CD14-positive monocyte (primary cell): ENCODE measurements at regions not wholly inside any gene's neighbourhood (a gene's known extent, or its start where the extent isn't known, plus 50 kb on each side); places are given as distances from the start of the nearest gene placed in this dataset.

ENCODE experiments used
- DNase-seq, 3 donors: peaks; one replicate each; pipeline ENCODE4 v3.0.0-alpha.2; 2011 to 2022
- H2AFZ ChIP-seq: 2 replicates; pipeline ENCODE4 v1.6.0; 2012; ENCODE audit warnings: mild to moderate bottlenecking, low read depth, low read length, inconsistent platforms; ENCODE audit not compliant: insufficient read depth, poor library complexity, severe bottlenecking
- H3K27ac ChIP-seq, 2 donors: 1 replicate in 1 of 2; 2 replicates in 1 of 2; pipeline ENCODE4 v1.5.1; 2012 to 2013; ENCODE audit warnings: low read length in 2 of 2, control low read depth in 1 of 2, inconsistent platforms in 1 of 2, low read depth in 1 of 2, mild to moderate bottlenecking in 1 of 2
- H3K27me3 ChIP-seq, 2 donors: one replicate each; pipeline versions ENCODE4 v1.6.0 to v1.6.1; 2011 to 2013; ENCODE audit warnings: low read length in 2 of 2; ENCODE audit not compliant: control insufficient read depth in 2 of 2, insufficient read depth in 2 of 2
- H3K36me3 ChIP-seq, 2 donors: replicated peaks in 1 of 2; 1 replicate in 1 of 2; 2 replicates in 1 of 2; pipeline versions ENCODE4 v1.5.1 to v1.6.1; 2012 to 2013; ENCODE audit warnings: low read length in 2 of 2, control low read depth in 1 of 2, inconsistent platforms in 1 of 2, mild to moderate bottlenecking in 1 of 2; ENCODE audit not compliant: insufficient read depth in 2 of 2, control insufficient read depth in 1 of 2
- H3K4me1 ChIP-seq, 2 donors: 1 replicate in 1 of 2; 2 replicates in 1 of 2; pipeline versions ENCODE4 v1.5.1 to v1.6.1; 2012 to 2013; ENCODE audit warnings: low read length in 2 of 2, control low read depth in 1 of 2, inconsistent platforms in 1 of 2, mild to moderate bottlenecking in 1 of 2, moderate library complexity in 1 of 2; ENCODE audit not compliant: insufficient read depth in 2 of 2, control insufficient read depth in 1 of 2
- H3K4me2 ChIP-seq: replicated peaks from 2 replicates; pipeline ENCODE3; 2012; ENCODE audit warnings: low read length, moderate library complexity, mild to moderate bottlenecking; ENCODE audit not compliant: poor library complexity, severe bottlenecking; ENCODE audit errors: extremely low read depth
- H3K4me3 ChIP-seq, 3 experiments: fragments of 200-600 bp in 1 of 3; sonication (generic) in 1 of 3; replicated peaks in 1 of 3; 1 replicate in 2 of 3; 2 replicates in 1 of 3; pipeline ENCODE4 v1.5.1; 2011 to 2013; ENCODE audit warnings: low read length in 3 of 3, mild to moderate bottlenecking in 3 of 3, control low read depth in 2 of 3, low read depth in 2 of 3, inconsistent platforms in 1 of 3, moderate library complexity in 1 of 3
- H3K79me2 ChIP-seq: 2 replicates; pipeline ENCODE4 v1.6.0; 2012; ENCODE audit warnings: mild to moderate bottlenecking, control low read depth, inconsistent platforms, low read length, moderate library complexity; ENCODE audit not compliant: insufficient read depth
- H3K9ac ChIP-seq: 2 replicates; pipeline ENCODE4 v1.6.0; 2017; ENCODE audit warnings: low read length, mild to moderate bottlenecking; ENCODE audit not compliant: insufficient read depth, poor library complexity, severe bottlenecking
- H3K9me3 ChIP-seq, 2 donors: replicated peaks in 1 of 2; 1 replicate in 1 of 2; 2 replicates in 1 of 2; pipeline versions ENCODE4 v1.5.1 to v1.6.1; 2012 to 2013; ENCODE audit warnings: low read length in 2 of 2, control low read depth in 1 of 2; ENCODE audit not compliant: control insufficient read depth in 1 of 2, insufficient read depth in 1 of 2
- H4K20me1 ChIP-seq: 2 replicates; pipeline ENCODE4 v1.6.0; 2012; ENCODE audit warnings: mild to moderate bottlenecking, low read length, control low read depth, moderate library complexity; ENCODE audit not compliant: insufficient read depth
- H3K27ac Mint-ChIP-seq, 7 donors: one replicate each; pipeline ENCODE4 v1.8.0; 2020; ENCODE audit warnings: mild to moderate bottlenecking in 7 of 7, mixed read lengths in 7 of 7, moderate library complexity in 6 of 7, inconsistent platforms in 2 of 7
- H3K27me3 Mint-ChIP-seq, 3 donors: one replicate each; pipeline ENCODE4 v1.8.0; 2021 to 2022; ENCODE audit warnings: low read depth in 3 of 3, mild to moderate bottlenecking in 3 of 3, mixed read lengths in 3 of 3, moderate library complexity in 3 of 3, inconsistent platforms in 1 of 3
- H3K36me3 Mint-ChIP-seq, 2 donors: one replicate each; pipeline ENCODE4 v1.8.0; 2020; ENCODE audit warnings: mixed read lengths in 2 of 2, inconsistent platforms in 1 of 2, mild to moderate bottlenecking in 1 of 2
- H3K4me1 Mint-ChIP-seq: one replicate; pipeline ENCODE4 v1.8.0; 2020; ENCODE audit warnings: mild to moderate bottlenecking, mixed read lengths
- H3K4me3 Mint-ChIP-seq, 2 donors: one replicate each; pipeline ENCODE4 v1.8.0; 2020; ENCODE audit warnings: mild to moderate bottlenecking in 2 of 2, mixed read lengths in 2 of 2, moderate library complexity in 1 of 2
- H3K9me3 Mint-ChIP-seq, 7 donors: one replicate each; pipeline ENCODE4 v1.8.0; 2020 to 2022; ENCODE audit warnings: mixed read lengths in 7 of 7, mild to moderate bottlenecking in 6 of 7, moderate library complexity in 6 of 7, inconsistent platforms in 2 of 7
- CTCF ChIP-seq: fragments of 200-600 bp; IDR thresholded peaks from one replicate; pipeline ENCODE4 v1.8.0; 2022; ENCODE audit warnings: antibody characterized with exemption, mild to moderate bottlenecking
- whole genome bisulfite sequencing: methylation state at CpG from one replicate; pipeline ENCODE4 v1.1.5; 2013; ENCODE audit warnings: missing lambda C conversion rate; ENCODE audit not compliant: insufficient coverage; 5-methylcytosine and 5-hydroxymethylcytosine counted together
- intact Hi-C, 2 donors: fragments of 100-400 bp; cut with micrococcal nuclease; formaldehyde crosslinking; loops; one replicate each; pipeline versions ENCODE4 v1.15.0 to v1.15.1; 2023

GRCh38 chr17:13864521-13864920, 204.8 kb upstream of the COX10 start:
- peaks cover 0 to 12% of the 10 kb centered on the region in 2 donors for H3K4me1 ChIP-seq
- peaks cover 0 to 3% (median 1%) of the 10 kb centered on the region in 3 donors for H3K27me3 Mint-ChIP-seq
- no peak overlapping the region for H3K27ac ChIP-seq
- H3K9me3 ChIP-seq = no peaks in the 10 kb centered on the region
- intact Hi-C loops = no loop called here
- H2AFZ ChIP-seq = peak overlapping the region; percentile 12
- WGBS = 32% methylated on average over 3 of the region's 3 CpGs
- no peaks in the 10 kb centered on the region for H3K27me3 ChIP-seq
- H3K9me3 Mint-ChIP-seq = peaks cover 2 to 20% (median 6%) of the 10 kb centered on the region in 7 donors
- H3K4me3 Mint-ChIP-seq = no peak overlapping the region
- no peaks in the 10 kb centered on the region for H3K79me2 ChIP-seq
- H3K36me3 Mint-ChIP-seq = no peaks in the 10 kb centered on the region
- no peak overlapping the region for H3K4me2 ChIP-seq
- no peaks in the 10 kb centered on the region for H3K36me3 ChIP-seq
- DNase-seq = peak in 2 of 3 donors; percentile 11 to 26
- no peak overlapping the region for H3K4me3 ChIP-seq
- no peaks in the 10 kb centered on the region for H4K20me1 ChIP-seq
- TF ChIP-seq CTCF = no peak
- peak overlapping the region in 1 of 7 donors; percentile 4 for H3K27ac Mint-ChIP-seq
- no peak overlapping the region for H3K9ac ChIP-seq
- peaks cover 10% of the 10 kb centered on the region for H3K4me1 Mint-ChIP-seq

GRCh38 chr17:13865650-13866049, 203.7 kb upstream of the COX10 start:
- Histone ChIP-seq H4K20me1 (no peaks in the 10 kb centered on the region), H3K4me2 (no peak overlapping the region), H3K4me1 (peaks cover 0 to 12% of the 10 kb centered on the region in 2 donors), H2AFZ (no peak overlapping the region), H3K27me3 (no peaks in the 10 kb centered on the region), H3K36me3 (no peaks in the 10 kb centered on the region), H3K27ac (no peak overlapping the region), H3K4me3 (no peak overlapping the region), H3K9me3 (no peaks in the 10 kb centered on the region), H3K79me2 (no peaks in the 10 kb centered on the region), H3K9ac (no peak overlapping the region)
- H3K27me3 Mint-ChIP-seq = peaks cover 0 to 7% (median 1%) of the 10 kb centered on the region in 3 donors
- no peaks in the 10 kb centered on the region for H3K36me3 Mint-ChIP-seq
- peaks cover 10% of the 10 kb centered on the region for H3K4me1 Mint-ChIP-seq
- intact Hi-C loops = no loop called here
- no peak for DNase-seq
- TF ChIP-seq CTCF = no peak
- 93% methylated on average over 2 of the region's 2 CpGs for WGBS
- no peak overlapping the region for H3K27ac Mint-ChIP-seq
- H3K9me3 Mint-ChIP-seq = peaks cover 2 to 14% (median 5%) of the 10 kb centered on the region in 7 donors
- H3K4me3 Mint-ChIP-seq = no peak overlapping the region
